ENCODE measurements at regions not wholly inside any gene's neighbourhood (a gene's known extent, or its start where the extent isn't known, plus 50 kb on each side); places are given as distances from the start of the nearest gene placed in this dataset.

DNA sequence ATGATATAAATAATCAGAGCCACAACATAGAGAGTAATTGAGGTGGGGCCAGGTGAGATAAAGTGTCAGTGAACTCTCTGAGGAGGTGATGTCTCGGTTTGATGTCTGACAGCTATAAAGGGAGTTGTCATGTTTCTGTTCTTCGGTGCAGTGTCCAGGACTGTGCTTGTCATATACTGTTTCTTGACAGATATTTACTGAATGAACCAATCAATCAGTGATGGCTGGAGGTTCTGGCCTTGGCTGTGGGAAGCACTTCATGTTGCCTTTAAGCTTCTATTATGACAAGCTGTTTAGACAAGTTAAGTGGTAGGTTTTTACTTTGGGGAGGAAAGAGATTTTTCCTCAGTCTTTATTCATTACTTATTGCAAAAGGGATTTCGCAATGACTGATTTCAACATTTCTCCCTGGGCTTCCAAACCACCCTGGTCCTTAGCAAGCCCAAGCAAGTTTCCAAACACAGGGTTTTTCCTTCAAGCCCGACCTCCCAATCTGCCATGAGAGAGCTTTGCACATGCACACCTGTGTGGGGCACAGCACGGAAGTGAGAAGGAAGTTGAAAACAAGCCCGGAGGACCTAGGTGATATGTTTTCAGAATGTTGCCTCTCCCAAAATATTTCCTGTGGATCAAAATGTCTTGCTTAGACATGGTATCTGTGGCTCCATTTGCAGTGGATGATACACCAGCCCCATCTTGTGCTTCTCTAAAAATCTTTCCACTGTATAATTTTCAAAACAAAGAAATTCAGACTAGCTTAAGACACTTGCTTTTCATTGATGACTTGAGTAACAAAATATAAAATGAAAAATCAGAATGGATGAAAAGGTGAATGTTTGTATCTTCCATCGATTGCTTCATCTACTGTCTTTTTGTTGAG, 567.3 kb upstream of the BTBD3 start:
- TF ChIP-seq RCOR1 (IDR thresholded peaks at IDR 0.05; ENCODE audit: low read length) = no peak
- TF ChIP-seq USF1 (IDR thresholded peaks at IDR 0.05; ENCODE audit: borderline replicate concordance, low read depth) = no peak
- TF ChIP-seq MEF2A (IDR thresholded peaks at IDR 0.05; ENCODE audit: borderline replicate concordance, low read depth) = no peak
- no peak for TF ChIP-seq FOSL2 (IDR thresholded peaks at IDR 0.05; ENCODE audit: borderline replicate concordance, low read depth)
- TF ChIP-seq CHD2 (IDR thresholded peaks at IDR 0.05; ENCODE audit: low read length, partially characterized antibody) = no peak
- no peak for TF ChIP-seq GABPA (IDR thresholded peaks at IDR 0.05; ENCODE audit: low read depth)
- TF ChIP-seq, protein P1, sequence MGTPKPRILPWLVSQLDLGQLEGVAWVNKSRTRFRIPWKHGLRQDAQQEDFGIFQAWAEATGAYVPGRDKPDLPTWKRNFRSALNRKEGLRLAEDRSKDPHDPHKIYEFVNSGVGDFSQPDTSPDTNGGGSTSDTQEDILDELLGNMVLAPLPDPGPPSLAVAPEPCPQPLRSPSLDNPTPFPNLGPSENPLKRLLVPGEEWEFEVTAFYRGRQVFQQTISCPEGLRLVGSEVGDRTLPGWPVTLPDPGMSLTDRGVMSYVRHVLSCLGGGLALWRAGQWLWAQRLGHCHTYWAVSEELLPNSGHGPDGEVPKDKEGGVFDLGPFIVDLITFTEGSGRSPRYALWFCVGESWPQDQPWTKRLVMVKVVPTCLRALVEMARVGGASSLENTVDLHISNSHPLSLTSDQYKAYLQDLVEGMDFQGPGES (IDR thresholded peaks at IDR 0.05; ENCODE audit: low read depth, low read length) = no peak
- no peak for TF ChIP-seq EZH2phosphoT487 (IDR thresholded peaks at IDR 0.05; ENCODE audit: borderline replicate concordance, low read depth)
- TF ChIP-seq USF2 (IDR thresholded peaks at IDR 0.05; ENCODE audit: borderline replicate concordance, low read depth, low read length) = no peak
- no peak for TF ChIP-seq SMC3 (IDR thresholded peaks at IDR 0.05; ENCODE audit: low read depth, low read length)
- no peak for TF ChIP-seq NFIC (IDR thresholded peaks at IDR 0.05; ENCODE audit: borderline replicate concordance)
- TF ChIP-seq, protein P2, sequence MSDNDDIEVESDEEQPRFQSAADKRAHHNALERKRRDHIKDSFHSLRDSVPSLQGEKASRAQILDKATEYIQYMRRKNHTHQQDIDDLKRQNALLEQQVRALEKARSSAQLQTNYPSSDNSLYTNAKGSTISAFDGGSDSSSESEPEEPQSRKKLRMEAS (IDR thresholded peaks at IDR 0.05; ENCODE audit: low read depth) = no peak
- TF ChIP-seq RXRA (IDR thresholded peaks at IDR 0.05; ENCODE audit: borderline replicate concordance, low read depth) = no peak
- no peak for TF ChIP-seq TAF1 (IDR thresholded peaks at IDR 0.05; ENCODE audit: borderline replicate concordance, low read depth, low read length)
- H3K4me3 ChIP-seq (ENCODE audit: low read depth in 2 of 2, low read length in 1 of 2) = no peak overlapping the region
- H2AFZ ChIP-seq (ENCODE audit: low read depth) = no peak overlapping the region

More for the DNA sequence above, 567.3 kb upstream of the BTBD3 start:
- no peaks in the 10 kb centered on the region for H3F3A ChIP-seq (replicated peaks; ENCODE audit: insufficient read depth)
- no peak overlapping the region for H3K4me2 ChIP-seq
- no peaks in the 10 kb centered on the region for H3K79me2 ChIP-seq (ENCODE audit: insufficient read depth)
- H3K9me3 ChIP-seq = no peaks in the 10 kb centered on the region
- H3K4me1 ChIP-seq (ENCODE audit: control insufficient read depth in 1 of 2, insufficient read depth in 2 of 2, low read depth in 1 of 2, low read length in 1 of 2) = no peaks in the 10 kb centered on the region
- ChIA-PET CTCF (no interaction called here), POLR2A (no interaction called here)
- H3K36me3 ChIP-seq (replicated peaks in 1 of 2; ENCODE audit: control insufficient read depth in 1 of 2, insufficient read depth in 2 of 2, low read length in 1 of 2) = no peaks in the 10 kb centered on the region
- WGBS (ENCODE audit: low lambda C conversion rate) = 33% methylated on average over 7 of the region's 7 CpGs
- no peaks in the 10 kb centered on the region for H4K20me1 ChIP-seq (ENCODE audit: insufficient read depth)
- H3K27me3 ChIP-seq (ENCODE audit: insufficient read depth) = no peaks in the 10 kb centered on the region; the same call in 1 of the 2 replicates
- no peaks in the 10 kb centered on the region for H3K9me2 ChIP-seq
- DNase-seq = no peak
- no peak overlapping the region for H3K9ac ChIP-seq
- H3K27ac ChIP-seq (ENCODE audit: low read depth in 2 of 2, low read length in 1 of 2) = no peak overlapping the region
